ENCODE measurements at regions not wholly inside any gene's neighbourhood (a gene's known extent, or its start where the extent isn't known, plus 50 kb on each side); places are given as distances from the start of the nearest gene placed in this dataset.
"Not testable (repeated sequence)": the region's sequence is repeated elsewhere in the genome, so short reads cannot be mapped to it uniquely, and the experiment has no call there.

- no peak overlapping the region for H3K27ac ChIP-seq (ENCODE audit: insufficient read depth, low read depth, low read length, poor library complexity, severe bottlenecking)
- H3K27me3 ChIP-seq (ENCODE audit: control insufficient read depth, insufficient read depth, low read length, poor library complexity, severe bottlenecking): no peaks in the 10 kb centered on the region
- H3K9me3 ChIP-seq (ENCODE audit: control insufficient read depth, low read length): no peaks in the 10 kb centered on the region
- H3K4me3 ChIP-seq (ENCODE audit: insufficient read depth, low read depth, low read length): no peak overlapping the region
- 0% methylated on average over 1 of the region's 1 CpG for WGBS, 2 experiments
- H3K4me1 ChIP-seq (ENCODE audit: control insufficient read depth, insufficient read depth, low read length): no peaks in the 10 kb centered on the region
- no peaks in the 10 kb centered on the region for H3K36me3 ChIP-seq (ENCODE audit: control insufficient read depth, insufficient read depth, low read length)
Measured at GRCh38 chr6:85357651-85358050, 92.2 kb upstream of the NT5E start.

- H3K4me1 ChIP-seq (ENCODE audit: control insufficient read depth, insufficient read depth, low read length); H3K27me3 ChIP-seq (ENCODE audit: control insufficient read depth, insufficient read depth, low read length, poor library complexity, severe bottlenecking); H3K4me3 ChIP-seq (ENCODE audit: insufficient read depth, low read depth, low read length); H3K36me3 ChIP-seq (ENCODE audit: control insufficient read depth, insufficient read depth, low read length); H3K9me3 ChIP-seq (ENCODE audit: control insufficient read depth, low read length); H3K27ac ChIP-seq (ENCODE audit: insufficient read depth, low read depth, low read length, poor library complexity, severe bottlenecking): not testable (repeated sequence)
- 86% methylated on average over 1 of the region's 3 CpGs; no CpG with 5 or more reads in 1 of the 2 experiments for WGBS, 2 experiments
Measured at GRCh38 chr6:85356743-85357142, 93.1 kb upstream of the NT5E start.

GRCh38 chr6:85355816-85356215, 94.1 kb upstream of the NT5E start:
- Histone ChIP-seq H3K36me3 (ENCODE audit: control insufficient read depth, insufficient read depth, low read length) (no peaks in the 10 kb centered on the region), H3K27ac (ENCODE audit: insufficient read depth, low read depth, low read length, poor library complexity, severe bottlenecking) (no peak overlapping the region), H3K9me3 (ENCODE audit: control insufficient read depth, low read length) (no peaks in the 10 kb centered on the region), H3K27me3 (ENCODE audit: control insufficient read depth, insufficient read depth, low read length, poor library complexity, severe bottlenecking) (no peaks in the 10 kb centered on the region), H3K4me1 (ENCODE audit: control insufficient read depth, insufficient read depth, low read length) (no peaks in the 10 kb centered on the region), H3K4me3 (ENCODE audit: insufficient read depth, low read depth, low read length) (no peak overlapping the region)
- WGBS, 2 experiments: 57 to 65% methylated on average over 2 of the region's 2 CpGs

- Histone ChIP-seq H3K9me3 (ENCODE audit: control insufficient read depth, low read length) (no peaks in the 10 kb centered on the region), H3K27me3 (ENCODE audit: control insufficient read depth, insufficient read depth, low read length, poor library complexity, severe bottlenecking) (no peaks in the 10 kb centered on the region), H3K4me3 (ENCODE audit: insufficient read depth, low read depth, low read length) (no peak overlapping the region), H3K4me1 (ENCODE audit: control insufficient read depth, insufficient read depth, low read length) (no peaks in the 10 kb centered on the region), H3K27ac (ENCODE audit: insufficient read depth, low read depth, low read length, poor library complexity, severe bottlenecking) (no peak overlapping the region), H3K36me3 (ENCODE audit: control insufficient read depth, insufficient read depth, low read length) (no peaks in the 10 kb centered on the region)
- 18 to 19% methylated on average over 6 to 8 of the region's 10 CpGs for WGBS, 2 experiments
Measured at GRCh38 chr6:85354761-85355618, 94.9 kb upstream of the NT5E start.

- Histone ChIP-seq H3K4me1 (ENCODE audit: control insufficient read depth, insufficient read depth, low read length) (no peaks in the 10 kb centered on the region), H3K27me3 (ENCODE audit: control insufficient read depth, insufficient read depth, low read length, poor library complexity, severe bottlenecking) (no peaks in the 10 kb centered on the region), H3K9me3 (ENCODE audit: control insufficient read depth, low read length) (no peaks in the 10 kb centered on the region), H3K4me3 (ENCODE audit: insufficient read depth, low read depth, low read length) (no peak overlapping the region), H3K36me3 (ENCODE audit: control insufficient read depth, insufficient read depth, low read length) (no peaks in the 10 kb centered on the region), H3K27ac (ENCODE audit: insufficient read depth, low read depth, low read length, poor library complexity, severe bottlenecking) (no peak overlapping the region)
- 100% methylated on average over 1 of the region's 3 CpGs for WGBS, 2 experiments
Measured at GRCh38 chr6:85353012-85353411, 96.9 kb upstream of the NT5E start.

GRCh38 chr6:85348643-85349042, 101.2 kb upstream of the NT5E start:
- Histone ChIP-seq H3K4me3 (ENCODE audit: insufficient read depth, low read depth, low read length) (no peak overlapping the region), H3K36me3 (ENCODE audit: control insufficient read depth, insufficient read depth, low read length) (no peaks in the 10 kb centered on the region), H3K27ac (ENCODE audit: insufficient read depth, low read depth, low read length, poor library complexity, severe bottlenecking) (no peak overlapping the region), H3K4me1 (ENCODE audit: control insufficient read depth, insufficient read depth, low read length) (no peaks in the 10 kb centered on the region), H3K27me3 (ENCODE audit: control insufficient read depth, insufficient read depth, low read length, poor library complexity, severe bottlenecking) (no peaks in the 10 kb centered on the region), H3K9me3 (ENCODE audit: control insufficient read depth, low read length) (no peaks in the 10 kb centered on the region)
- 81 to 87% methylated on average over 5 of the region's 5 CpGs for WGBS, 2 experiments

GRCh38 chr6:85347812-85348211, 102.1 kb upstream of the NT5E start:
- Histone ChIP-seq H3K4me1 (ENCODE audit: control insufficient read depth, insufficient read depth, low read length) (no peaks in the 10 kb centered on the region), H3K27me3 (ENCODE audit: control insufficient read depth, insufficient read depth, low read length, poor library complexity, severe bottlenecking) (no peaks in the 10 kb centered on the region), H3K36me3 (ENCODE audit: control insufficient read depth, insufficient read depth, low read length) (no peaks in the 10 kb centered on the region), H3K9me3 (ENCODE audit: control insufficient read depth, low read length) (no peaks in the 10 kb centered on the region), H3K4me3 (ENCODE audit: insufficient read depth, low read depth, low read length) (no peak overlapping the region), H3K27ac (ENCODE audit: insufficient read depth, low read depth, low read length, poor library complexity, severe bottlenecking) (no peak overlapping the region)
- 88 to 93% methylated on average over 1 of the region's 1 CpG for WGBS, 2 experiments

DNA sequence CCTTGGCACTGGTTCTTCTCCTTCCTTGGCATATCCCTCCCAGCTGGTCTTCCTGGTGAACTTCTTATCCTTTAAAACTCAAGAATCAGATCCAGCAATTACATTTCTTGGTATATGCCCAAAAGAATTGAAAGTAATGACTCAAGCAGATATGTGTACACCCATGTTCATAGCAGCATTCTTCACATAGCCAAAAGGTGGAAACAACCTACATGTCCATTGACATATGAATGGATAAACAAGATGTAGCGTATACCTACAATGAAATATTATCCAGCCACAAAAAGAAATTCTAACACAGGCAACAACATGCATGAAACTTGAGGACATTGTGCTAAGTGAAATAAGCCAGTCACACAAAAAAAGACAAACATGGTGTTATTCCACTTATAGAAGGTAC, 103.7 kb upstream of the NT5E start:
- Histone ChIP-seq H3K9me3 (ENCODE audit: control insufficient read depth, low read length) (no peaks in the 10 kb centered on the region), H3K27ac (ENCODE audit: insufficient read depth, low read depth, low read length, poor library complexity, severe bottlenecking) (no peak overlapping the region), H3K27me3 (ENCODE audit: control insufficient read depth, insufficient read depth, low read length, poor library complexity, severe bottlenecking) (no peaks in the 10 kb centered on the region), H3K4me3 (ENCODE audit: insufficient read depth, low read depth, low read length) (no peak overlapping the region), H3K4me1 (ENCODE audit: control insufficient read depth, insufficient read depth, low read length) (no peaks in the 10 kb centered on the region), H3K36me3 (ENCODE audit: control insufficient read depth, insufficient read depth, low read length) (no peaks in the 10 kb centered on the region)
- WGBS, 2 experiments: 64 to 78% methylated on average over 1 of the region's 1 CpG

GRCh38 chr6:85344996-85345395, 104.9 kb upstream of the NT5E start:
- 83 to 89% methylated on average over 1 of the region's 1 CpG for WGBS, 2 experiments

GRCh38 chr6:85343428-85343827, 106.5 kb upstream of the NT5E start:
- no peak overlapping the region for H3K4me3 ChIP-seq (ENCODE audit: insufficient read depth, low read depth, low read length)

More at GRCh38 chr6:85344996-85345395, 104.9 kb upstream of the NT5E start:
- no peaks in the 10 kb centered on the region for H3K36me3 ChIP-seq (ENCODE audit: control insufficient read depth, insufficient read depth, low read length)
- no peaks in the 10 kb centered on the region for H3K4me1 ChIP-seq (ENCODE audit: control insufficient read depth, insufficient read depth, low read length)
- H3K27ac ChIP-seq (ENCODE audit: insufficient read depth, low read depth, low read length, poor library complexity, severe bottlenecking): no peak overlapping the region
- H3K9me3 ChIP-seq (ENCODE audit: control insufficient read depth, low read length): no peaks in the 10 kb centered on the region
- no peak overlapping the region for H3K4me3 ChIP-seq (ENCODE audit: insufficient read depth, low read depth, low read length)
- no peaks in the 10 kb centered on the region for H3K27me3 ChIP-seq (ENCODE audit: control insufficient read depth, insufficient read depth, low read length, poor library complexity, severe bottlenecking)

More at GRCh38 chr6:85343428-85343827, 106.5 kb upstream of the NT5E start:
- WGBS, 2 experiments: 93% methylated on average over 1 of the region's 1 CpG
- Histone ChIP-seq H3K27me3 (ENCODE audit: control insufficient read depth, insufficient read depth, low read length, poor library complexity, severe bottlenecking) (no peaks in the 10 kb centered on the region), H3K9me3 (ENCODE audit: control insufficient read depth, low read length) (no peaks in the 10 kb centered on the region), H3K4me1 (ENCODE audit: control insufficient read depth, insufficient read depth, low read length) (no peaks in the 10 kb centered on the region), H3K36me3 (ENCODE audit: control insufficient read depth, insufficient read depth, low read length) (no peaks in the 10 kb centered on the region), H3K27ac (ENCODE audit: insufficient read depth, low read depth, low read length, poor library complexity, severe bottlenecking) (no peak overlapping the region)
